ENCODE measurements at regions not wholly inside any gene's neighbourhood (a gene's known extent, or its start where the extent isn't known, plus 50 kb on each side); places are given as distances from the start of the nearest gene placed in this dataset.

- TF ChIP-seq RXRA (IDR thresholded peaks at IDR 0.05; ENCODE audit: insufficient read depth, low read depth, low read length) (no peak), CTCF (IDR thresholded peaks at IDR 0.05; ENCODE audit: control extremely low read depth in 1 of 3, insufficient read depth in 1 of 3, low read depth in 1 of 3, low read length in 3 of 3) (no peak), JUND (IDR thresholded peaks at IDR 0.05; ENCODE audit: low read length) (no peak)
Observed at GRCh38 chr5:58056546-58056945, 403.3 kb downstream of the PLK2 start.

All from H1 (cell line).